Hypothalamus (tissue), 51 donors: ENCODE measurements at regions not wholly inside any gene's neighbourhood (a gene's known extent, or its start where the extent isn't known, plus 50 kb on each side); places are given as distances from the start of the nearest gene placed in this dataset.

Source experiments
- DNase-seq, 51 donors: peaks; one replicate each; lab custom pipeline; 2025; lab: John Stamatoyannopoulos, UW

GRCh38 chr3:29091599-29092189 lies 189.2 kb upstream of the RBMS3 start:
- DNase-seq = no peak

GRCh38 chr3:29092348-29092747 lies 188.5 kb upstream of the RBMS3 start:
- no peak for DNase-seq

- no peak for DNase-seq
Measured at GRCh38 chr3:29099296-29099695, 181.6 kb upstream of the RBMS3 start.

GRCh38 chr3:29099775-29100174 lies 181.1 kb upstream of the RBMS3 start:
- DNase-seq = no peak

GRCh38 chr3:29100292-29100691 lies 180.6 kb upstream of the RBMS3 start:
- DNase-seq = no peak

GRCh38 chr3:29128001-29128400 lies 152.9 kb upstream of the RBMS3 start:
- no peak for DNase-seq

GRCh38 chr3:29137601-29138000 lies 143.3 kb upstream of the RBMS3 start:
- no peak for DNase-seq

GRCh38 chr3:29138171-29138570 lies 142.7 kb upstream of the RBMS3 start:
- no peak for DNase-seq

- DNase-seq = peak in 3 of 51 donors; percentile 1 to 3 (median 2)
Measured at GRCh38 chr3:29140666-29141065, 140.2 kb upstream of the RBMS3 start.

GRCh38 chr3:29141197-29141917 lies 139.5 kb upstream of the RBMS3 start:
- no peak for DNase-seq

- no peak for DNase-seq
Measured at GRCh38 chr3:29141918-29142275, 139.0 kb upstream of the RBMS3 start.

- no peak for DNase-seq
Measured at GRCh38 chr3:29143151-29143550, 137.7 kb upstream of the RBMS3 start.

GRCh38 chr3:29144361-29144760 lies 136.5 kb upstream of the RBMS3 start:
- no peak for DNase-seq

- peak in 5 of 51 donors; percentile 3 to 22 (median 11) for DNase-seq
Measured at GRCh38 chr3:29144807-29145206, 136.1 kb upstream of the RBMS3 start.

- no peak for DNase-seq
Measured at GRCh38 chr3:29145360-29145759, 135.5 kb upstream of the RBMS3 start.

- no peak for DNase-seq
Measured at GRCh38 chr3:29152379-29152778, 128.5 kb upstream of the RBMS3 start.

- no peak for DNase-seq
Measured at GRCh38 chr3:29153811-29154210, 127.1 kb upstream of the RBMS3 start.

- peak in 6 of 51 donors; percentile 3 to 10 (median 8) for DNase-seq
Measured at GRCh38 chr3:29156086-29156715, 124.7 kb upstream of the RBMS3 start.

- peak in 2 of 51 donors; percentile 4 to 14 for DNase-seq
Measured at GRCh38 chr3:29164825-29165224, 116.0 kb upstream of the RBMS3 start.

GRCh38 chr3:29167180-29167579 lies 113.7 kb upstream of the RBMS3 start:
- DNase-seq = no peak

- no peak for DNase-seq
Measured at GRCh38 chr3:29168081-29168480, 112.8 kb upstream of the RBMS3 start.

- no peak for DNase-seq
Measured at GRCh38 chr3:29168696-29169095, 112.2 kb upstream of the RBMS3 start.
